Neural progenitor cell (in vitro differentiated cells): ENCODE measurements at regions not wholly inside any gene's neighbourhood (a gene's known extent, or its start where the extent isn't known, plus 50 kb on each side); places are given as distances from the start of the nearest gene placed in this dataset.

Source experiments
- DNase-seq: peaks from one replicate; pipeline ENCODE4 v3.0.0-alpha.2; 2016; ENCODE audit warnings: low spot score
- H2AFZ ChIP-seq: fragments of 200-600 bp; sonication (generic); replicated peaks from 2 replicates; pipeline ENCODE4 v1.6.1; 2016; ENCODE audit warnings: antibody characterized with exemption
- H3F3A ChIP-seq: fragments of 200-600 bp; sonication (generic); 2 replicates; pipeline ENCODE4 v1.6.1; 2016; ENCODE audit warnings: antibody characterized with exemption, low read depth
- H3K27ac ChIP-seq: fragments of 200-600 bp; sonication (generic); 2 replicates; pipeline ENCODE4 v1.5.1; 2016; ENCODE audit warnings: mild to moderate bottlenecking
- H3K27me3 ChIP-seq: fragments of 200-600 bp; sonication (generic); 2 replicates; pipeline ENCODE4 v1.6.1; 2016; ENCODE audit warnings: mild to moderate bottlenecking, moderate library complexity
- H3K36me3 ChIP-seq: fragments of 200-600 bp; sonication (generic); 2 replicates; pipeline ENCODE4 v1.5.1; 2016
- H3K4me1 ChIP-seq: fragments of 200-600 bp; sonication (generic); 2 replicates; pipeline ENCODE4 v1.6.1; 2016; ENCODE audit warnings: mixed run types
- H3K4me2 ChIP-seq: fragments of 200-600 bp; sonication (generic); 2 replicates; pipeline ENCODE4 v1.6.1; 2016
- H3K4me3 ChIP-seq: fragments of 200-600 bp; sonication (generic); 2 replicates; pipeline ENCODE4 v1.5.1; 2016
- H3K79me2 ChIP-seq: fragments of 200-600 bp; sonication (generic); 2 replicates; pipeline ENCODE4 v1.6.1; 2016; ENCODE audit warnings: low read depth
- H3K9ac ChIP-seq: fragments of 200-600 bp; sonication (generic); 2 replicates; pipeline ENCODE4 v1.6.1; 2016
- H3K9me3 ChIP-seq: fragments of 200-600 bp; sonication (generic); 2 replicates; pipeline ENCODE4 v1.5.1; 2016; ENCODE audit warnings: low read depth
- H4K20me1 ChIP-seq: fragments of 200-600 bp; sonication (generic); 2 replicates; pipeline ENCODE4 v1.6.1; 2016; ENCODE audit warnings: low read depth
- H3K27ac Mint-ChIP-seq: 3 replicates; pipeline ENCODE4 v1.8.0; 2021; ENCODE audit warnings: mixed read lengths
- H3K27me3 Mint-ChIP-seq: 2 replicates; pipeline ENCODE4 v1.8.0; 2022; ENCODE audit warnings: low read depth, mild to moderate bottlenecking, inconsistent platforms, moderate library complexity, mixed read lengths; ENCODE audit not compliant: insufficient read depth
- H3K36me3 Mint-ChIP-seq: 3 replicates; pipeline ENCODE4 v1.8.0; 2021; ENCODE audit warnings: mixed read lengths
- H3K4me1 Mint-ChIP-seq: 3 replicates; pipeline ENCODE4 v1.8.0; 2021; ENCODE audit warnings: mixed read lengths
- H3K4me3 Mint-ChIP-seq: 3 replicates; pipeline ENCODE4 v1.8.0; 2021; ENCODE audit warnings: mild to moderate bottlenecking, moderate library complexity, mixed read lengths
- H3K9me3 Mint-ChIP-seq: 3 replicates; pipeline ENCODE4 v1.8.0; 2020; ENCODE audit warnings: mixed read lengths
- EZH2 ChIP-seq: fragments of 200-600 bp; sonication (generic); IDR thresholded peaks from 2 replicates; pipeline ENCODE4 v1.6.1; 2017; ENCODE audit warnings: antibody characterized with exemption, mild to moderate bottlenecking, moderate library complexity
- EZH2phosphoT487 ChIP-seq: fragments of 200-600 bp; sonication (generic); IDR thresholded peaks from 2 replicates; pipeline ENCODE4 v1.6.1; 2017; ENCODE audit warnings: antibody characterized with exemption
- TF ChIP-seq, protein P1 (sequence below): fragments of 200-600 bp; sonication (generic); IDR thresholded peaks from 2 replicates; pipeline ENCODE4 v1.5.1; 2017; ENCODE audit warnings: antibody characterized with exemption, mild to moderate bottlenecking

DNA sequence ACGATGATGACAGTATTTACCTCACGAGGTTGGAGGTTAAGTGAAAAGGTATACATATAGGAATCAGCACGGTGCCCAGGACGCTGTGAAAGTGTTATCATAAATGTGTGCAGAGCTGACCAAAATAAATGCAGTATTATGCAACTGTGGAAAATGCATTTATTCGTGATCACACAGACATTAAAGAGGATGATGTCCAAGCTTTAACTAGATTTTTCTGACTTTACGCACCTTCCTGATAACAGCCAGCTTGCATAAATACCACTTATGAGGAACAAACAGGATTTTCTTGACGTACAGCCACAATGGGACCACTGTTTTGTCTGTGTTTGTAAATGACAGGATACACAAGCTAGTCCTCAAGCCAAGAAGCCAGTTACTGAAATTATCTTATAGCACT is 71.4 kb upstream of the ATP10B start:
- Histone ChIP-seq H3K36me3 (no peaks in the 10 kb centered on the region), H3K4me1 (peaks cover 11% of the 10 kb centered on the region), H4K20me1 (no peaks in the 10 kb centered on the region), H3K4me3 (no peak overlapping the region), H3K9me3 (no peaks in the 10 kb centered on the region), H3K27ac (no peak overlapping the region), H2AFZ (no peak overlapping the region), H3K27me3 (no peaks in the 10 kb centered on the region), H3K4me2 (peak overlapping the region; percentile 41), H3K79me2 (no peaks in the 10 kb centered on the region), H3K9ac (no peak overlapping the region), H3F3A (no peaks in the 10 kb centered on the region)
- no peak for DNase-seq
- H3K4me3 Mint-ChIP-seq: no peak overlapping the region
- H3K9me3 Mint-ChIP-seq: no peaks in the 10 kb centered on the region
- H3K36me3 Mint-ChIP-seq: no peaks in the 10 kb centered on the region
- no peaks in the 10 kb centered on the region for H3K27me3 Mint-ChIP-seq
- peaks cover 22% of the 10 kb centered on the region for H3K4me1 Mint-ChIP-seq
- H3K27ac Mint-ChIP-seq: no peak overlapping the region
- TF ChIP-seq EZH2phosphoT487: no peak
- TF ChIP-seq, protein P1, sequence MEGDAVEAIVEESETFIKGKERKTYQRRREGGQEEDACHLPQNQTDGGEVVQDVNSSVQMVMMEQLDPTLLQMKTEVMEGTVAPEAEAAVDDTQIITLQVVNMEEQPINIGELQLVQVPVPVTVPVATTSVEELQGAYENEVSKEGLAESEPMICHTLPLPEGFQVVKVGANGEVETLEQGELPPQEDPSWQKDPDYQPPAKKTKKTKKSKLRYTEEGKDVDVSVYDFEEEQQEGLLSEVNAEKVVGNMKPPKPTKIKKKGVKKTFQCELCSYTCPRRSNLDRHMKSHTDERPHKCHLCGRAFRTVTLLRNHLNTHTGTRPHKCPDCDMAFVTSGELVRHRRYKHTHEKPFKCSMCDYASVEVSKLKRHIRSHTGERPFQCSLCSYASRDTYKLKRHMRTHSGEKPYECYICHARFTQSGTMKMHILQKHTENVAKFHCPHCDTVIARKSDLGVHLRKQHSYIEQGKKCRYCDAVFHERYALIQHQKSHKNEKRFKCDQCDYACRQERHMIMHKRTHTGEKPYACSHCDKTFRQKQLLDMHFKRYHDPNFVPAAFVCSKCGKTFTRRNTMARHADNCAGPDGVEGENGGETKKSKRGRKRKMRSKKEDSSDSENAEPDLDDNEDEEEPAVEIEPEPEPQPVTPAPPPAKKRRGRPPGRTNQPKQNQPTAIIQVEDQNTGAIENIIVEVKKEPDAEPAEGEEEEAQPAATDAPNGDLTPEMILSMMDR: no peak
- no peak for TF ChIP-seq EZH2

DNA sequence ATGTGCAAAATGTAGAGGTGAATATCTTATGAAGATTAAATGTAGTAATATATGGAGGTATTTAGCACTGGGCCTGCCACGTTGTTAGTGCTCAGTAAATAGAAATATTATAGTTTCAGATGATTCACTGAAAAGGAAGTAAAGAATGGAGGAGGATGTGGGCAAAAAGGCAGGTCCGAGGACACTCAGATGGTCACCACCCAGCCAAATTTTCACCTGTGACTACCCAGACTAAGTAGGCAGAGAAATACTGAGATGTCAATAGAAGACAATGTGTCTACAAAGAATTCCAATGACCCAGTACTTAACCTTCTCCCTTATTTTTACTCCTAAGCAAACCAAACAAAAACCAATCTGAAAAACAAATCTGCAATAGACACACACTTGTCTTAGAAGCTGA is 70.3 kb upstream of the ATP10B start:
- Histone ChIP-seq H3F3A (no peaks in the 10 kb centered on the region), H3K27me3 (no peaks in the 10 kb centered on the region), H3K27ac (no peak overlapping the region), H3K9me3 (no peaks in the 10 kb centered on the region), H3K36me3 (no peaks in the 10 kb centered on the region), H3K4me3 (no peak overlapping the region), H2AFZ (no peak overlapping the region), H3K9ac (no peak overlapping the region), H3K4me1 (peaks cover 11% of the 10 kb centered on the region), H4K20me1 (no peaks in the 10 kb centered on the region), H3K4me2 (no peak overlapping the region), H3K79me2 (no peaks in the 10 kb centered on the region)
- DNase-seq: no peak
- Mint-ChIP-seq H3K27me3 (no peaks in the 10 kb centered on the region), H3K27ac (peak overlapping the region; percentile 48), H3K4me1 (peaks cover 17% of the 10 kb centered on the region), H3K9me3 (no peaks in the 10 kb centered on the region), H3K4me3 (no peak overlapping the region), H3K36me3 (no peaks in the 10 kb centered on the region)
- TF ChIP-seq EZH2 (no peak), EZH2phosphoT487 (no peak)
- TF ChIP-seq, protein P1: no peak

DNA sequence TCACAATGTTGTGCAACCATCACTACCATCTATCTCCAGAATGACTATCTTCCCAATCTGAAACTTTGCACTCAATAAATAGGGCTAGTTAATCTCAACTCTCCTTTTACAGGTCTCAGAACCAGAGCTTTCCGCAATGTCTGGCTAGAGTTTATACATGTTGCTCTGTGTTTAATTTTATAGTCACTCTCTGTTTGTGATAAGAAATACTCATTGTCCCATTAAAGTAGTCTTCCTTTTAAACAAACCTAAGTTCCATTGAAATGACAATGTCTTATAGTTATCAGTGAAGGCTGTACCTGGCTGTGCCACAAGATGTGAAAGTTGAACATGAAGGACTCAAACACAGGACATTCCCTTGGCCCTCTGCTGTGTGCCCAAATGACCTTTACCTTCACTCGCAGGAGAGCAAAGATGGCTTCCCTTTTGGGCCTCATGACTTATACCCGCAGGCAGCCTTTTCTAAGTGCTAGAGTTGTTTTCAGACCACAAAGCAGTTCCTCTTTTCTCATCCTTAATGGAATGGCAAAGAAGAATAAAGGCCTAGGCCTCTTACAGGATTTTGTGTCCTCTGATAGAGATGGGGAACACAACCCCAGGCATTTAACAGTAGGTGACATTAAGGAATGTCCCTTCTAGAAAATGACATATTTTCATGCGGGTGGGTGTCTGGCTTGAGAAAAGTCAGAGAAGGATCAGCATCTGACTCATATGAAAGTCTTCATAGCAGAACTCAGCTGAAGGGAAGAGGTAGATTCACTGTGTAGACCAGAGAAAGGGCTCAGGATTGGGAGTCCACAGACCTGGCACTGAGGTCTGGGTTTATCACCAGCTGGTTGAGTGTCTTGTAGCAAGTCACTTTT is 69.6 kb upstream of the ATP10B start:
- Histone ChIP-seq H3K27ac (no peak overlapping the region), H3K27me3 (no peaks in the 10 kb centered on the region), H3K4me3 (no peak overlapping the region), H3K9ac (no peak overlapping the region), H2AFZ (no peak overlapping the region), H3K36me3 (no peaks in the 10 kb centered on the region), H3K9me3 (no peaks in the 10 kb centered on the region), H3K4me2 (no peak overlapping the region), H3K4me1 (peaks cover 11% of the 10 kb centered on the region), H3K79me2 (no peaks in the 10 kb centered on the region), H4K20me1 (no peaks in the 10 kb centered on the region), H3F3A (no peaks in the 10 kb centered on the region)
- H3K9me3 Mint-ChIP-seq: no peaks in the 10 kb centered on the region
- peaks cover 13% of the 10 kb centered on the region for H3K4me1 Mint-ChIP-seq
- H3K36me3 Mint-ChIP-seq: no peaks in the 10 kb centered on the region
- DNase-seq: no peak
- no peak overlapping the region for H3K4me3 Mint-ChIP-seq
- H3K27ac Mint-ChIP-seq: peak overlapping the region; percentile 48
- H3K27me3 Mint-ChIP-seq: no peaks in the 10 kb centered on the region
- TF ChIP-seq, protein P1: no peak
- TF ChIP-seq EZH2phosphoT487: no peak
- TF ChIP-seq EZH2: no peak
